ENCODE measurements at regions not wholly inside any gene's neighbourhood (a gene's known extent, or its start where the extent isn't known, plus 50 kb on each side); places are given as distances from the start of the nearest gene placed in this dataset.

- TF ChIP-seq THAP9 (CRISPR knock-in tag; IDR thresholded peaks at IDR 0.05; ENCODE audit: borderline replicate concordance) (no peak), ZNF563 (CRISPR knock-in tag; IDR thresholded peaks at IDR 0.05) (no peak), ZBTB8A (CRISPR knock-in tag; IDR thresholded peaks at IDR 0.05; ENCODE audit: borderline replicate concordance, low read depth) (no peak), NONO (IDR thresholded peaks at IDR 0.05) (no peak), NONO (CRISPR knock-in tag; conservative IDR thresholded peaks at IDR 0.05) (no peak), ZSCAN30 (CRISPR knock-in tag; IDR thresholded peaks at IDR 0.05) (no peak), ZNF7 (CRISPR knock-in tag; IDR thresholded peaks at IDR 0.05) (no peak), ZC3H13 (CRISPR knock-in tag; IDR thresholded peaks at IDR 0.05) (no peak), ZNF10 (CRISPR knock-in tag; IDR thresholded peaks at IDR 0.05; ENCODE audit: borderline replicate concordance, low read depth) (no peak), ZNF280B (CRISPR knock-in tag; IDR thresholded peaks at IDR 0.05; ENCODE audit: borderline replicate concordance) (no peak), FOXK1 (CRISPR knock-in tag; IDR thresholded peaks at IDR 0.05; ENCODE audit: borderline replicate concordance, low read depth) (no peak), TP53 (CRISPR knock-in tag; conservative IDR thresholded peaks at IDR 0.05) (no peak), TRAFD1 (CRISPR knock-in tag; IDR thresholded peaks at IDR 0.05; ENCODE audit: borderline replicate concordance) (no peak), SKI (IDR thresholded peaks at IDR 0.05; ENCODE audit: partially characterized antibody) (no peak), FOXA3 (CRISPR knock-in tag; IDR thresholded peaks at IDR 0.05) (no peak)
Observed at GRCh38 chr1:67941746-67942145, 108.5 kb upstream of the GNG12 start (continued).
